Trophoblast cell (in vitro differentiated cells and primary cell): ENCODE measurements at regions not wholly inside any gene's neighbourhood (a gene's known extent, or its start where the extent isn't known, plus 50 kb on each side); places are given as distances from the start of the nearest gene placed in this dataset.
A peak's percentile ranks its signal among the peaks of the same experiment; 100 is the strongest.

Experiments used
- DNase-seq, 2 donors: peaks; one replicate each; pipeline ENCODE4 v3.0.0-alpha.2; 2016
- H2AFZ ChIP-seq: 2 replicates; pipeline ENCODE4 v1.6.1; 2013; ENCODE audit warnings: low read length, moderate library complexity, mild to moderate bottlenecking; ENCODE audit not compliant: insufficient read depth, poor library complexity
- H2AK5ac ChIP-seq: 2 replicates; pipeline ENCODE4 v1.6.1; 2013; ENCODE audit warnings: mild to moderate bottlenecking, low read length
- H2BK120ac ChIP-seq: 2 replicates; pipeline ENCODE4 v1.6.1; 2013; ENCODE audit warnings: low read length, mild to moderate bottlenecking, moderate library complexity; ENCODE audit not compliant: insufficient read depth, poor library complexity
- H2BK12ac ChIP-seq: 2 replicates; pipeline ENCODE4 v1.6.1; 2013; ENCODE audit warnings: mild to moderate bottlenecking, low read length, moderate library complexity
- H2BK5ac ChIP-seq: 2 replicates; pipeline ENCODE4 v1.6.1; 2013; ENCODE audit warnings: low read length, low read depth, moderate library complexity, mild to moderate bottlenecking; ENCODE audit not compliant: poor library complexity
- H3K14ac ChIP-seq: 2 replicates; pipeline ENCODE4 v1.6.1; 2013; ENCODE audit warnings: mild to moderate bottlenecking, low read length
- H3K18ac ChIP-seq: 2 replicates; pipeline ENCODE4 v1.6.1; 2013; ENCODE audit warnings: mild to moderate bottlenecking, low read length
- H3K23ac ChIP-seq: 2 replicates; pipeline ENCODE4 v1.6.1; 2013; ENCODE audit warnings: low read length
- H3K27ac ChIP-seq: 2 replicates; pipeline ENCODE4 v1.5.1; 2013; ENCODE audit warnings: low read depth, mild to moderate bottlenecking, inconsistent platforms, low read length, moderate library complexity
- H3K27me3 ChIP-seq: 2 replicates; pipeline ENCODE4 v1.6.1; 2013; ENCODE audit warnings: inconsistent platforms, mild to moderate bottlenecking, low read length, moderate library complexity; ENCODE audit not compliant: insufficient read depth
- H3K36me3 ChIP-seq, 2 experiments: 1 replicate in 1 of 2; 2 replicates in 1 of 2; pipeline ENCODE4 v1.6.1; 2013; ENCODE audit warnings: low read length in 2 of 2, mild to moderate bottlenecking in 2 of 2, moderate library complexity in 1 of 2; ENCODE audit not compliant: insufficient read depth in 2 of 2, control insufficient read depth in 1 of 2
- H3K4ac ChIP-seq: 2 replicates; pipeline ENCODE4 v1.6.1; 2013; ENCODE audit warnings: low read depth, mild to moderate bottlenecking, low read length, moderate library complexity
- H3K4me1 ChIP-seq, 2 experiments: 1 replicate in 1 of 2; 2 replicates in 1 of 2; pipeline ENCODE4 v1.6.1; 2013; ENCODE audit warnings: low read length in 2 of 2, mild to moderate bottlenecking in 2 of 2, moderate library complexity in 1 of 2; ENCODE audit not compliant: insufficient read depth in 2 of 2, control insufficient read depth in 1 of 2
- H3K4me2 ChIP-seq: 2 replicates; pipeline ENCODE4 v1.6.1; 2013; ENCODE audit warnings: inconsistent platforms, mild to moderate bottlenecking, low read length, moderate library complexity
- H3K4me3 ChIP-seq: 2 replicates; pipeline ENCODE4 v1.5.1; 2013; ENCODE audit warnings: mild to moderate bottlenecking, low read depth, low read length, inconsistent platforms
- H3K79me1 ChIP-seq: one replicate; pipeline ENCODE4 v1.6.1; 2013; ENCODE audit warnings: low read length
- H3K79me2 ChIP-seq: 2 replicates; pipeline ENCODE4 v1.6.1; 2013; ENCODE audit warnings: low read length, mild to moderate bottlenecking; ENCODE audit not compliant: control insufficient read depth, insufficient read depth, poor library complexity
- H3K9ac ChIP-seq: 2 replicates; pipeline ENCODE4 v1.6.1; 2013; ENCODE audit warnings: mild to moderate bottlenecking, low read length
- H3K9me3 ChIP-seq: 2 replicates; pipeline ENCODE4 v1.6.1; 2013; ENCODE audit warnings: low read depth, mild to moderate bottlenecking, control low read depth, inconsistent platforms, low read length; ENCODE audit not compliant: insufficient read depth
- H4K12ac ChIP-seq: 2 replicates; pipeline ENCODE4 v1.6.1; 2013; ENCODE audit warnings: low read depth, mild to moderate bottlenecking, low read length, moderate library complexity
- H4K8ac ChIP-seq: 2 replicates; pipeline ENCODE4 v1.6.1; 2013; ENCODE audit warnings: low read depth, mild to moderate bottlenecking, low read length, moderate library complexity
- H4K91ac ChIP-seq: one replicate; pipeline ENCODE4 v1.6.1; 2013; ENCODE audit warnings: low read depth, mild to moderate bottlenecking, low read length, moderate library complexity
- WGBS: extraction: QIAGEN DNeasy Blood & Tissue Kit; methylation state at CpG from one replicate; pipeline ENCODE4 v1.1.7; 2013; ENCODE audit warnings: missing lambda C conversion rate; ENCODE audit not compliant: insufficient read length, insufficient coverage; ENCODE audit errors: extremely low coverage; 5-methylcytosine and 5-hydroxymethylcytosine counted together

DNA sequence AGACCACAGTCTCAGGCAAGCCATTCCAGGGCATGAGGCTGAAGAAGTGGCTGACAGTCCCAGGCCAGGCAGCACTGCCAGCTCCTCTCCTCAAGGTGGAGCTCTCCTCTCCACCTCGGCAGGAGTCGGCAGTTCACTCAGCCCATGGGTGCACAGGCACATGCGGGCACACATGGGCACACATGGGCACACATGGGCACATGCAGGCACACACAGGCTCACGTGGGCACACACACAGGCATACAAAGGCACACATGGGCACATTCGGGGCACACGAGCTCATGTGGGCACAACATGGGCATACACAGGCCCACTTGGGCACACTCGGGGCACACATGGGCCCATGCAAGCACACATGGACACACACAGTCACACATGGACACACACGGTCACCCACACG lies 65.3 kb upstream of the TAF1B start:
- Histone ChIP-seq H4K12ac (no peak overlapping the region), H3K79me2 (no peaks in the 10 kb centered on the region), H3K4me1 (no peaks in the 10 kb centered on the region), H3K4me2 (no peak overlapping the region), H3K4ac (no peak overlapping the region), H3K79me1 (no peaks in the 10 kb centered on the region), H3K23ac (no peak overlapping the region), H3K27me3 (no peaks in the 10 kb centered on the region), H3K27ac (no peak overlapping the region), H2AK5ac (no peak overlapping the region), H3K18ac (no peak overlapping the region), H2BK12ac (no peak overlapping the region), H2AFZ (no peak overlapping the region), H3K9ac (no peak overlapping the region), H2BK120ac (no peak overlapping the region), H4K91ac (no peak overlapping the region), H3K4me3 (peak overlapping the region; percentile 60), H4K8ac (no peak overlapping the region), H3K9me3 (peaks cover 3% of the 10 kb centered on the region), H2BK5ac (no peak overlapping the region), H3K36me3 (peaks cover 0 to 1% of the 10 kb centered on the region in 2 experiments), H3K14ac (no peak overlapping the region)
- WGBS = no CpG with 5 or more reads among the region's 9 CpGs
- DNase-seq = peak in 1 of 2 donors; percentile 27

DNA sequence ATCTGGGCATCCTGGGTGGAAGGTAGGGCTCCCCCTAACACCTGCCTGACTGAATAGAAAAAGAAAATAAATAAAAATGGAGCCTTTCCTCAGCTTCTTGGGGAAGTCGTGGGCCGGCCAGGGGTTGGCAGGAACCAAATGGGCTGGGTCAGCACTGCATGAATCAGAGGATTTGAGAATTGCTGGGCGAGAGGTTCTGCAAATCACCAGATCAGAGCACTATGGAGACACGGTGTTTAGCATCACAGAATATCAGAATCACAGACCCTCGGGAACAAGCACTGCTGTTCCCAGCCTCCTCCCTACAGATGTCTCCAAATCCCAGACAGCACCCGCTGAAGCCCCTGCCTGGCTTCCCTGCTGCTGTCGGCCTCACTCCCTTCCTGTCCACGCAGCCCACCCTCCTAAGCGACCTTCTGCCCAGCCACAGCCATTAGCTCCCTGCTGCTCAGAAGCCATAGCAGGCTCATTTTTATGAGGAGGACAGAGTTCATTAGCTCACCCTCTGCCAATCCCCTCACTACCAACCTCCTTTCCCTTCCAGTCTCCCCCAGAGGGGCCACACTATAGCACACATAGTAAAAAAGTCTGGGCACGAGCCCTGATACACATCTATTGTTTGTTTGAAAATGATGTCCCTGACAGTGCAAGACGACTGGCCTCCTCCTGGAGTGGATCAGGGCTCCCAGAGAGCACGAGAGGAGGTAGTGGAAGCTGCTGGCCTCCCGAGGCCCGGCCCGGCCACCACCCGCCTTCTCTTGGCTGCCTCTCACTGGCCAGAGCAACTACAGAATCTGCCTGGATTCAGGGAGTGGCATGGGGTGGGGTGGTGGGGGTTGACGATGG lies 64.6 kb upstream of the TAF1B start:
- Histone ChIP-seq H3K36me3 (peaks cover 0 to 1% of the 10 kb centered on the region in 2 experiments), H3K4me1 (no peaks in the 10 kb centered on the region), H4K8ac (no peak overlapping the region), H3K79me2 (no peaks in the 10 kb centered on the region), H4K12ac (no peak overlapping the region), H3K9ac (no peak overlapping the region), H3K23ac (no peak overlapping the region), H2AFZ (no peak overlapping the region), H3K27me3 (no peaks in the 10 kb centered on the region), H2AK5ac (no peak overlapping the region), H3K9me3 (peaks cover 3% of the 10 kb centered on the region), H2BK120ac (no peak overlapping the region), H2BK12ac (no peak overlapping the region), H3K14ac (no peak overlapping the region), H3K4me2 (no peak overlapping the region), H3K4ac (no peak overlapping the region), H2BK5ac (no peak overlapping the region), H3K4me3 (no peak overlapping the region), H3K18ac (no peak overlapping the region), H3K79me1 (no peaks in the 10 kb centered on the region), H3K27ac (no peak overlapping the region), H4K91ac (no peak overlapping the region)
- WGBS = no CpG with 5 or more reads among the region's 17 CpGs
- no peak for DNase-seq

DNA sequence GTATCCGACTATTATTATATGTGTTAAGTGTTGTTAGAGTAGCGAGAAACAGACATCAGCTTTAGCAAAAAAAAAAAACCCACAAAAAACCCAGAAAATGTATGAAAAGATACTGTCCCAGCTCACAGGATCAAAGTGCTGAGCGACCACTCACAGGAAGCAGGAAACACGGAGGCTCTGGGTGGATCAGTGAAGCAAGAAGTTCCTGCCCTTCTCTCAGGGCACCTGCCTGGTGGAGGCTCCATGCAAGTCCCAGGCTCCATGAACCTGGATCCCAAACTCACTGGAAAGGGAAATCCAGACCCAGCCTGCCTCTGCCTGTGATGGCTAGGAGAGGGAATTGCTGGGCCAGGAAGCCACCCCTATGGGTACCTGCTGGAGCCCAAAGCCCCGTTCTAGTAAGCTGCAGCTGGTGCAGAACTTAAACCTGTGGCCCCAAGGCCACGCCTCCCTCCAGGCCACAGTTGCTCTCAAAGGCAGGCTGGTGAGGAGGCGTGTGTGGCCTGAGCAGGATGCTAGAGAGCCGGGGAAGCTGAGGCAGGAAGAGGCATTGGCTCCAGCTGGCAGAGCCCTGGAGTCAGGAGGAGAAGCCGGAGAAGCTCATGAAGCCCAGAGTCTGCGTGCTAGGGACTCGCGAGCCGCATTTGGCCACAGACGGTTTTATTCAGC lies 63.5 kb upstream of the TAF1B start:
- no peak overlapping the region for H3K4ac ChIP-seq
- H3K9me3 ChIP-seq = peaks cover 3% of the 10 kb centered on the region
- peaks cover 0 to 1% of the 10 kb centered on the region in 2 experiments for H3K36me3 ChIP-seq
- no peaks in the 10 kb centered on the region for H3K27me3 ChIP-seq
- H3K14ac ChIP-seq = no peak overlapping the region
- H4K12ac ChIP-seq = no peak overlapping the region
- no peak overlapping the region for H3K4me3 ChIP-seq
- WGBS = no CpG with 5 or more reads among the region's 14 CpGs
- H3K18ac ChIP-seq = no peak overlapping the region
- no peaks in the 10 kb centered on the region for H3K79me2 ChIP-seq
- H2AFZ ChIP-seq = no peak overlapping the region
- H3K79me1 ChIP-seq = no peaks in the 10 kb centered on the region
- H3K4me2 ChIP-seq = no peak overlapping the region
- H3K9ac ChIP-seq = no peak overlapping the region
- H3K23ac ChIP-seq = no peak overlapping the region
- no peak overlapping the region for H3K27ac ChIP-seq
- no peak overlapping the region for H4K8ac ChIP-seq
- no peaks in the 10 kb centered on the region for H3K4me1 ChIP-seq
- no peak overlapping the region for H2BK120ac ChIP-seq
- no peak for DNase-seq
- H2BK12ac ChIP-seq = no peak overlapping the region
- no peak overlapping the region for H2AK5ac ChIP-seq
- H2BK5ac ChIP-seq = no peak overlapping the region
- H4K91ac ChIP-seq = no peak overlapping the region

DNA sequence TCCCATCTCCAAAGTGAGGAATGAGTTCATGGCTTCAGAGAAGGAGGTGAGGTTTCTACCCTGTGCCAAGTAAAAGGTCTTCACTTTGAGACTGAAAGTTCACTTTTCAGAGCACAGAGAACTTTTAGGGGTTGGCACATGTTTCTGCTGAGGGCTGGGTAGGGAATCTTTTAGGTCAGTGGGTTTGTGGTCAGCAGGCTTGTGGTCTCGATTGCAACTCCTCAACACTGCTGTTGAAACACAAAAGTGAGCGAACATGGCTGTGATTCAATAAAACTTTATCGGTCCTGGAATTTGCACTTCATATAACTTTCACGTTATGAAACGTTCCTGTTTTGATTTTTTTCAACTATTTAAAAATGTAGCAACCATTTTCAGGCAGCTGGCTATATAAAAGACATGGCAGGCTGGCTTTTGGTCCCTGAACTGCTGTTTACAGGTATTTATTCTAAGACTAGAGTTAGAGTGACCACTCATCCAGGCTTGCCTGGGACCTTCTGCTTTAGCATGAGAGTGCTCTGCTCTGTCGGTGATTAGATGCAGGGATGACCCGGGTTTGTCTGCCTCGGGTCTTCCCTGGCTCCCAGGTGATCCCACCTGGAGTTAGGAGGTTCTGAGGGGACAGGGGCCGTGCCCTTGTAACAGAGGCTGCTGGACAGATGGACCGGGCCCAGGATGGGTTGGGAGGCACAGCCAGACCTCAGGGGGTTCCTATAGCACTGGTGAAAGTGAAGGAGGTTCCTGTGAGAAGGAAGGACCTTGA lies 62.7 kb upstream of the TAF1B start:
- Histone ChIP-seq H3K4me1 (no peaks in the 10 kb centered on the region), H3K18ac (no peak overlapping the region), H3K9ac (no peak overlapping the region), H3K14ac (no peak overlapping the region), H3K4me2 (no peak overlapping the region), H3K4me3 (no peak overlapping the region), H3K27me3 (no peaks in the 10 kb centered on the region), H3K4ac (no peak overlapping the region), H4K91ac (no peak overlapping the region), H2BK5ac (no peak overlapping the region), H3K9me3 (peaks cover 3% of the 10 kb centered on the region), H3K27ac (no peak overlapping the region), H2AK5ac (no peak overlapping the region), H3K79me1 (no peaks in the 10 kb centered on the region), H4K8ac (no peak overlapping the region), H2BK120ac (no peak overlapping the region), H2BK12ac (no peak overlapping the region), H4K12ac (no peak overlapping the region), H3K23ac (no peak overlapping the region), H2AFZ (no peak overlapping the region), H3K79me2 (no peaks in the 10 kb centered on the region), H3K36me3 (peaks cover 0 to 1% of the 10 kb centered on the region in 2 experiments)
- DNase-seq = no peak
- no CpG with 5 or more reads among the region's 10 CpGs for WGBS
